GM23338 (cell line): ENCODE measurements at regions not wholly inside any gene's neighbourhood (a gene's known extent, or its start where the extent isn't known, plus 50 kb on each side); places are given as distances from the start of the nearest gene placed in this dataset.

Source experiments
- ATAC-seq: fragments of 200-7000 bp; cut with Tn5 transposase; 3 replicates; pipeline ENCODE4 v1.9.1; 2020
- DNase-seq: peaks from one replicate; pipeline ENCODE4 v3.0.0-alpha.2; 2015; ENCODE audit warnings: low spot score
- H2AFZ ChIP-seq: fragments of 200-600 bp; sonication (generic); 2 replicates; pipeline ENCODE4 v1.8.0; 2016; ENCODE audit warnings: antibody characterized with exemption, mild to moderate bottlenecking, moderate library complexity
- H3F3A ChIP-seq: fragments of 200-600 bp; sonication (generic); replicated peaks from 2 replicates; pipeline ENCODE4 v1.8.0; 2017; ENCODE audit warnings: antibody characterized with exemption, mixed run types, low read depth
- H3K27ac ChIP-seq: fragments of 200-600 bp; sonication (generic); 2 replicates; pipeline ENCODE4 v1.6.1; 2016; ENCODE audit warnings: low read depth
- H3K27me3 ChIP-seq: fragments of 200-600 bp; sonication (generic); 2 replicates; pipeline ENCODE4 v1.8.0; 2016; ENCODE audit warnings: mild to moderate bottlenecking, mixed run types, moderate library complexity; ENCODE audit not compliant: insufficient read depth
- H3K36me3 ChIP-seq: fragments of 200-600 bp; sonication (generic); 2 replicates; pipeline ENCODE4 v1.8.0; 2016; ENCODE audit warnings: mild to moderate bottlenecking; ENCODE audit not compliant: insufficient read depth
- H3K4me1 ChIP-seq: fragments of 200-600 bp; sonication (generic); 2 replicates; pipeline ENCODE4 v1.8.0; 2016; ENCODE audit warnings: mild to moderate bottlenecking, moderate library complexity; ENCODE audit not compliant: insufficient read depth
- H3K4me2 ChIP-seq: fragments of 200-600 bp; sonication (generic); 2 replicates; pipeline ENCODE4 v1.7.1; 2017; ENCODE audit warnings: mixed run types
- H3K4me3 ChIP-seq: fragments of 200-600 bp; sonication (generic); 2 replicates; pipeline ENCODE4 v1.6.1; 2016; ENCODE audit warnings: mixed run types
- H3K79me2 ChIP-seq: fragments of 200-600 bp; sonication (generic); replicated peaks from 2 replicates; pipeline ENCODE4 v1.8.0; 2017; ENCODE audit warnings: mild to moderate bottlenecking; ENCODE audit not compliant: insufficient read depth
- H3K9me2 ChIP-seq: fragments of 200-600 bp; sonication (generic); 2 replicates; pipeline ENCODE4 v1.8.0; 2017; ENCODE audit not compliant: insufficient read depth
- H4K20me1 ChIP-seq: fragments of 200-600 bp; sonication (generic); replicated peaks from 2 replicates; pipeline ENCODE4 v1.8.0; 2017; ENCODE audit warnings: mild to moderate bottlenecking; ENCODE audit not compliant: insufficient read depth
- H3K27ac Mint-ChIP-seq: 2 replicates; pipeline ENCODE4 v1.8.0; 2020; ENCODE audit warnings: inconsistent platforms, mild to moderate bottlenecking, moderate library complexity, mixed read lengths
- H3K27me3 Mint-ChIP-seq: 3 replicates; pipeline ENCODE4 v1.8.0; 2022; ENCODE audit warnings: low read depth, mild to moderate bottlenecking, moderate library complexity, mixed read lengths, inconsistent platforms; ENCODE audit not compliant: insufficient read depth, poor library complexity
- H3K36me3 Mint-ChIP-seq: 3 replicates; pipeline ENCODE4 v1.8.0; 2021; ENCODE audit warnings: low read depth, mild to moderate bottlenecking, inconsistent platforms, moderate library complexity, mixed read lengths
- H3K4me1 Mint-ChIP-seq: 3 replicates; pipeline ENCODE4 v1.8.0; 2020; ENCODE audit warnings: mild to moderate bottlenecking, inconsistent platforms, mixed read lengths
- H3K4me3 Mint-ChIP-seq: 3 replicates; pipeline ENCODE4 v1.8.0; 2021; ENCODE audit warnings: moderate library complexity, mild to moderate bottlenecking, inconsistent platforms, mixed read lengths
- H3K9me3 Mint-ChIP-seq: 3 replicates; pipeline ENCODE4 v1.8.0; 2020; ENCODE audit warnings: moderate library complexity, mild to moderate bottlenecking, inconsistent platforms, mixed read lengths
- CREB1 ChIP-seq: fragments of 250-450 bp; sonication (Bioruptor Pico); IDR thresholded peaks from 2 replicates; pipeline ENCODE4 v1.5.0; 2020; ENCODE audit warnings: low read depth, mild to moderate bottlenecking, moderate library complexity
- EZH2 ChIP-seq: fragments of 200-600 bp; sonication (generic); IDR thresholded peaks from one replicate; pipeline ENCODE4 v1.8.0; 2017; ENCODE audit warnings: antibody characterized with exemption, mild to moderate bottlenecking, low read depth; ENCODE audit not compliant: unreplicated experiment
- EZH2phosphoT487 ChIP-seq: fragments of 200-600 bp; sonication (generic); IDR thresholded peaks from one replicate; pipeline ENCODE4 v1.8.1; 2018; ENCODE audit warnings: antibody characterized with exemption; ENCODE audit not compliant: unreplicated experiment
- JUNB ChIP-seq: IDR thresholded peaks from one replicate; pipeline ENCODE4 v1.6.1; 2016; ENCODE audit warnings: antibody characterized with exemption; ENCODE audit not compliant: unreplicated experiment
- NANOG ChIP-seq: IDR thresholded peaks from 2 replicates; pipeline ENCODE4 v1.6.1; 2016; ENCODE audit warnings: antibody characterized with exemption, borderline replicate concordance
- POLR2AphosphoS5 ChIP-seq: IDR thresholded peaks from 2 replicates; pipeline ENCODE4 v1.6.1; 2016; ENCODE audit warnings: antibody characterized with exemption, low read depth
- ZNF114 ChIP-seq: fragments of 250-450 bp; sonication (Bioruptor Pico); IDR thresholded peaks from 2 replicates; pipeline ENCODE4 v1.5.0; 2020; ENCODE audit warnings: mild to moderate bottlenecking, moderate library complexity
- ZNF331 ChIP-seq: fragments of 250-450 bp; sonication (Bioruptor Pico); IDR thresholded peaks from 2 replicates; pipeline ENCODE4 v1.5.0; 2020; ENCODE audit warnings: low read depth, mild to moderate bottlenecking, moderate library complexity
- TF ChIP-seq, protein P1 (sequence below): IDR thresholded peaks from one replicate; pipeline ENCODE4 v1.6.1; 2018; ENCODE audit warnings: antibody characterized with exemption; ENCODE audit not compliant: unreplicated experiment
- TF ChIP-seq, protein P2 (sequence below): fragments of 250-450 bp; sonication (Bioruptor Pico); IDR thresholded peaks from 2 replicates; pipeline ENCODE4 v1.5.0; 2020; ENCODE audit warnings: mild to moderate bottlenecking, moderate library complexity

DNA sequence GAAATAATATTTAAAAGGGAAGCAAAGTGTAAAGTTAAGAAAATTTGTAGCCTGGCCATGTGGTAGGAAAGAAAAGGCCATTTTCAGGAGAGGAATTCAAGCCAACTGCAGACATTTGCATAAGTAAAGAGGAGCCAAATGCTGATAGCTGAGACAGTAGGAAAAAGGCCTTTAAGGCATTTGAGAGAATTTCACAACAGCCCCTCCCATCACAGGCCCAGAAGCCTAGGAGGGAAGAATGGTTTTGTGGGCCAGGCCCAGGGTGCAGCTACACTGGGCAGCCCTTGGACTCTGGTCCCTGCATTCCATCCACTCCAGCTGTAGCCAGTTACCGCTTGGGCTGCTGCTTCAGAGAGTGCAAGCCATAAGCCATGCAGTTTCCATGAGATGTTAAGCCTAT, 1556.8 kb downstream of the EFNA5 start (continued):
- TF ChIP-seq, protein P1, sequence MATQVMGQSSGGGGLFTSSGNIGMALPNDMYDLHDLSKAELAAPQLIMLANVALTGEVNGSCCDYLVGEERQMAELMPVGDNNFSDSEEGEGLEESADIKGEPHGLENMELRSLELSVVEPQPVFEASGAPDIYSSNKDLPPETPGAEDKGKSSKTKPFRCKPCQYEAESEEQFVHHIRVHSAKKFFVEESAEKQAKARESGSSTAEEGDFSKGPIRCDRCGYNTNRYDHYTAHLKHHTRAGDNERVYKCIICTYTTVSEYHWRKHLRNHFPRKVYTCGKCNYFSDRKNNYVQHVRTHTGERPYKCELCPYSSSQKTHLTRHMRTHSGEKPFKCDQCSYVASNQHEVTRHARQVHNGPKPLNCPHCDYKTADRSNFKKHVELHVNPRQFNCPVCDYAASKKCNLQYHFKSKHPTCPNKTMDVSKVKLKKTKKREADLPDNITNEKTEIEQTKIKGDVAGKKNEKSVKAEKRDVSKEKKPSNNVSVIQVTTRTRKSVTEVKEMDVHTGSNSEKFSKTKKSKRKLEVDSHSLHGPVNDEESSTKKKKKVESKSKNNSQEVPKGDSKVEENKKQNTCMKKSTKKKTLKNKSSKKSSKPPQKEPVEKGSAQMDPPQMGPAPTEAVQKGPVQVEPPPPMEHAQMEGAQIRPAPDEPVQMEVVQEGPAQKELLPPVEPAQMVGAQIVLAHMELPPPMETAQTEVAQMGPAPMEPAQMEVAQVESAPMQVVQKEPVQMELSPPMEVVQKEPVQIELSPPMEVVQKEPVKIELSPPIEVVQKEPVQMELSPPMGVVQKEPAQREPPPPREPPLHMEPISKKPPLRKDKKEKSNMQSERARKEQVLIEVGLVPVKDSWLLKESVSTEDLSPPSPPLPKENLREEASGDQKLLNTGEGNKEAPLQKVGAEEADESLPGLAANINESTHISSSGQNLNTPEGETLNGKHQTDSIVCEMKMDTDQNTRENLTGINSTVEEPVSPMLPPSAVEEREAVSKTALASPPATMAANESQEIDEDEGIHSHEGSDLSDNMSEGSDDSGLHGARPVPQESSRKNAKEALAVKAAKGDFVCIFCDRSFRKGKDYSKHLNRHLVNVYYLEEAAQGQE = no peak
- TF ChIP-seq CREB1 (CRISPR knock-in tag) (no peak), ZNF114 (CRISPR knock-in tag) (no peak), ZNF331 (CRISPR knock-in tag) (no peak), NANOG (no peak), JUNB (no peak), EZH2 (no peak), POLR2AphosphoS5 (no peak)

DNA sequence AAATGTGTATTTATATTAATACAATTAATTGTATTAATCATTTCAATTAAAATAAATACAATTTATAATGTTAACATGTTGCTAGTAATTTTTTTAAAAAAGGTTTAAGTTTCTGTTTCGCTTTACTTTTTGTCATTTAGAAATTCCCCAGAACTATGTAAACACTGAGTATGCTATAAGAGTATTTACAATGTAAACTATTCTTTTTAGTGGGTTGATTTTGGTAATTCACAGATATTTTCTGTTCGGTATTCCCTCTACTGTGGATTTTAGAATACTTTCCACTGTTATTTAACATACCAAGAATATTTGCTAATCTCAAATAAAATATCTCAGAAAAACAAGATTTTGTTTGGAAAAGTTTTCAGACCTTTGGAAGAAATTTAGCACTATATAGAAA, 1564.4 kb downstream of the EFNA5 start:
- Mint-ChIP-seq H3K4me3 (no peak overlapping the region), H3K27ac (no peak overlapping the region), H3K4me1 (peaks cover 2% of the 10 kb centered on the region; the same call in 1 of the 3 replicates), H3K36me3 (no peaks in the 10 kb centered on the region; the same call in 2 of the 3 replicates), H3K9me3 (no peaks in the 10 kb centered on the region), H3K27me3 (no peaks in the 10 kb centered on the region)
- TF ChIP-seq EZH2phosphoT487 (no peak), CREB1 (CRISPR knock-in tag) (no peak), NANOG (no peak), EZH2 (no peak)
- TF ChIP-seq, protein P2, sequence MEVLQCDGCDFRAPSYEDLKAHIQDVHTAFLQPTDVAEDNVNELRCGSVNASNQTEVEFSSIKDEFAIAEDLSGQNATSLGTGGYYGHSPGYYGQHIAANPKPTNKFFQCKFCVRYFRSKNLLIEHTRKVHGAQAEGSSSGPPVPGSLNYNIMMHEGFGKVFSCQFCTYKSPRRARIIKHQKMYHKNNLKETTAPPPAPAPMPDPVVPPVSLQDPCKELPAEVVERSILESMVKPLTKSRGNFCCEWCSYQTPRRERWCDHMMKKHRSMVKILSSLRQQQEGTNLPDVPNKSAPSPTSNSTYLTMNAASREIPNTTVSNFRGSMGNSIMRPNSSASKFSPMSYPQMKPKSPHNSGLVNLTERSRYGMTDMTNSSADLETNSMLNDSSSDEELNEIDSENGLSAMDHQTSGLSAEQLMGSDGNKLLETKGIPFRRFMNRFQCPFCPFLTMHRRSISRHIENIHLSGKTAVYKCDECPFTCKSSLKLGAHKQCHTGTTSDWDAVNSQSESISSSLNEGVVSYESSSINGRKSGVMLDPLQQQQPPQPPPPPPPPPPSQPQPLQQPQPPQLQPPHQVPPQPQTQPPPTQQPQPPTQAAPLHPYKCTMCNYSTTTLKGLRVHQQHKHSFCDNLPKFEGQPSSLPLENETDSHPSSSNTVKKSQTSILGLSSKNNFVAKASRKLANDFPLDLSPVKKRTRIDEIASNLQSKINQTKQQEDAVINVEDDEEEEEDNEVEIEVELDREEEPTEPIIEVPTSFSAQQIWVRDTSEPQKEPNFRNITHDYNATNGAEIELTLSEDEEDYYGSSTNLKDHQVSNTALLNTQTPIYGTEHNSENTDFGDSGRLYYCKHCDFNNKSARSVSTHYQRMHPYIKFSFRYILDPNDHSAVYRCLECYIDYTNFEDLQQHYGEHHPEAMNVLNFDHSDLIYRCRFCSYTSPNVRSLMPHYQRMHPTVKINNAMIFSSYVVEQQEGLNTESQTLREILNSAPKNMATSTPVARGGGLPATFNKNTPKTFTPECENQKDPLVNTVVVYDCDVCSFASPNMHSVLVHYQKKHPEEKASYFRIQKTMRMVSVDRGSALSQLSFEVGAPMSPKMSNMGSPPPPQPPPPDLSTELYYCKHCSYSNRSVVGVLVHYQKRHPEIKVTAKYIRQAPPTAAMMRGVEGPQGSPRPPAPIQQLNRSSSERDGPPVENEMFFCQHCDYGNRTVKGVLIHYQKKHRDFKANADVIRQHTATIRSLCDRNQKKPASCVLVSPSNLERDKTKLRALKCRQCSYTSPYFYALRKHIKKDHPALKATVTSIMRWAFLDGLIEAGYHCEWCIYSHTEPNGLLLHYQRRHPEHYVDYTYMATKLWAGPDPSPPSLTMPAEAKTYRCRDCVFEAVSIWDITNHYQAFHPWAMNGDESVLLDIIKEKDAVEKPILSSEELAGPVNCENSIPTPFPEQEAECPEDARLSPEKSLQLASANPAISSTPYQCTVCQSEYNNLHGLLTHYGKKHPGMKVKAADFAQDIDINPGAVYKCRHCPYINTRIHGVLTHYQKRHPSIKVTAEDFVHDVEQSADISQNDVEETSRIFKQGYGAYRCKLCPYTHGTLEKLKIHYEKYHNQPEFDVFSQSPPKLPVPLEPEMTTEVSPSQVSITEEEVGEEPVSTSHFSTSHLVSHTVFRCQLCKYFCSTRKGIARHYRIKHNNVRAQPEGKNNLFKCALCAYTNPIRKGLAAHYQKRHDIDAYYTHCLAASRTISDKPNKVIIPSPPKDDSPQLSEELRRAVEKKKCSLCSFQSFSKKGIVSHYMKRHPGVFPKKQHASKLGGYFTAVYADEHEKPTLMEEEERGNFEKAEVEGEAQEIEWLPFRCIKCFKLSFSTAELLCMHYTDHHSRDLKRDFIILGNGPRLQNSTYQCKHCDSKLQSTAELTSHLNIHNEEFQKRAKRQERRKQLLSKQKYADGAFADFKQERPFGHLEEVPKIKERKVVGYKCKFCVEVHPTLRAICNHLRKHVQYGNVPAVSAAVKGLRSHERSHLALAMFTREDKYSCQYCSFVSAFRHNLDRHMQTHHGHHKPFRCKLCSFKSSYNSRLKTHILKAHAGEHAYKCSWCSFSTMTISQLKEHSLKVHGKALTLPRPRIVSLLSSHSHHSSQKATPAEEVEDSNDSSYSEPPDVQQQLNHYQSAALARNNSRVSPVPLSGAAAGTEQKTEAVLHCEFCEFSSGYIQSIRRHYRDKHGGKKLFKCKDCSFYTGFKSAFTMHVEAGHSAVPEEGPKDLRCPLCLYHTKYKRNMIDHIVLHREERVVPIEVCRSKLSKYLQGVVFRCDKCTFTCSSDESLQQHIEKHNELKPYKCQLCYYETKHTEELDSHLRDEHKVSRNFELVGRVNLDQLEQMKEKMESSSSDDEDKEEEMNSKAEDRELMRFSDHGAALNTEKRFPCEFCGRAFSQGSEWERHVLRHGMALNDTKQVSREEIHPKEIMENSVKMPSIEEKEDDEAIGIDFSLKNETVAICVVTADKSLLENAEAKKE (CRISPR knock-in tag) = no peak
- Histone ChIP-seq H3K27me3 (no peaks in the 10 kb centered on the region), H2AFZ (no peak overlapping the region), H3F3A (no peaks in the 10 kb centered on the region), H3K4me3 (no peak overlapping the region), H3K27ac (no peak overlapping the region), H3K4me1 (peaks cover 4% of the 10 kb centered on the region; the same call in 1 of the 2 replicates), H3K9me2 (no peaks in the 10 kb centered on the region), H4K20me1 (no peaks in the 10 kb centered on the region), H3K36me3 (no peaks in the 10 kb centered on the region), H3K4me2 (no peak overlapping the region), H3K79me2 (no peaks in the 10 kb centered on the region)
- ATAC-seq (no peak), DNase-seq (no peak)
